ENCODE measurements at regions not wholly inside any gene's neighbourhood (a gene's known extent, or its start where the extent isn't known, plus 50 kb on each side); places are given as distances from the start of the nearest gene placed in this dataset.

DNA sequence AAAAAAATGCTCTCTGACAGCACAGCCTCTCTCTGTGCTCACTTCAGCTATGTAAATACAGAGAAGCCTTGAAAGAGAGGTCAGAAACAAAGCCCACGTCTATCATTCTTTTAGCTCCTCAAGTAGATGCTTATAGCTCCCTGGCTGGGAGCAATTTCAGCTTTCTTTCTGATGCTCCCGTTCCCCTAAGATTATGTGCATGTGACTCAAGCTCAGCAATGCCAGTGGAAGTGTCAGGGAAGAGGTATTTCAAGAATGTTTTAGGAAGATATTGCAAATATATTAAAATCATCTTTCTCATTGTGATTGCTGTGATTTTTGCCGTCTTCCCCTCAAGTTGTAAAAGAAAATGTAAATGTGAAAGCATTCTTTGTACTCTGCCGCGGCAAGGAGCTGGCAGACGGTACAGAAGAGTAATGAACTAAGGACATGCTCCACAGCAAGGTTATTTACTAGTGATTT is 1353.7 kb upstream of the ACO1 start:
- DNase-seq (ENCODE audit: low read depth, low spot score) (no peak), ATAC-seq (peak; percentile 63; the same call in 1 of the 2 replicates)
- ChIA-PET POLR2A (no interaction called here), CTCF (no interaction called here)
- in situ Hi-C loops (cut with HindIII; ENCODE audit: low pct_unique_long_range_greater_than_20kb, low sequenced_read_pairs) (no loop called here), intact Hi-C loops (cut with micrococcal nuclease; ENCODE audit: unreplicated experiment) (no loop called here)
- H3K4me3 ChIP-seq (ENCODE audit: low read depth in 2 of 2, low read length in 2 of 2), result no peak overlapping the region; a peak in 1 of 4 replicates
- H3K4me1 ChIP-seq (ENCODE audit: control insufficient read depth, insufficient read depth, low read length), result 0 out of 2 replicates have a peak, but pooled peaks cover 2% of the 10 kb centered on the region
- TF ChIP-seq POLR2AphosphoS5 (IDR thresholded peaks at IDR 0.05; ENCODE audit: low read depth, low read length) (no peak), SIN3A (IDR thresholded peaks at IDR 0.05; ENCODE audit: borderline replicate concordance, insufficient read depth, low read depth, low read length) (no peak), TCF7L2 (IDR thresholded peaks at IDR 0.05; ENCODE audit: low read depth, low read length) (peak; percentile 52)
- TF ChIP-seq, protein P1, sequence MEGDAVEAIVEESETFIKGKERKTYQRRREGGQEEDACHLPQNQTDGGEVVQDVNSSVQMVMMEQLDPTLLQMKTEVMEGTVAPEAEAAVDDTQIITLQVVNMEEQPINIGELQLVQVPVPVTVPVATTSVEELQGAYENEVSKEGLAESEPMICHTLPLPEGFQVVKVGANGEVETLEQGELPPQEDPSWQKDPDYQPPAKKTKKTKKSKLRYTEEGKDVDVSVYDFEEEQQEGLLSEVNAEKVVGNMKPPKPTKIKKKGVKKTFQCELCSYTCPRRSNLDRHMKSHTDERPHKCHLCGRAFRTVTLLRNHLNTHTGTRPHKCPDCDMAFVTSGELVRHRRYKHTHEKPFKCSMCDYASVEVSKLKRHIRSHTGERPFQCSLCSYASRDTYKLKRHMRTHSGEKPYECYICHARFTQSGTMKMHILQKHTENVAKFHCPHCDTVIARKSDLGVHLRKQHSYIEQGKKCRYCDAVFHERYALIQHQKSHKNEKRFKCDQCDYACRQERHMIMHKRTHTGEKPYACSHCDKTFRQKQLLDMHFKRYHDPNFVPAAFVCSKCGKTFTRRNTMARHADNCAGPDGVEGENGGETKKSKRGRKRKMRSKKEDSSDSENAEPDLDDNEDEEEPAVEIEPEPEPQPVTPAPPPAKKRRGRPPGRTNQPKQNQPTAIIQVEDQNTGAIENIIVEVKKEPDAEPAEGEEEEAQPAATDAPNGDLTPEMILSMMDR (IDR thresholded peaks at IDR 0.05), result no peak
- TF ChIP-seq, protein P2, sequence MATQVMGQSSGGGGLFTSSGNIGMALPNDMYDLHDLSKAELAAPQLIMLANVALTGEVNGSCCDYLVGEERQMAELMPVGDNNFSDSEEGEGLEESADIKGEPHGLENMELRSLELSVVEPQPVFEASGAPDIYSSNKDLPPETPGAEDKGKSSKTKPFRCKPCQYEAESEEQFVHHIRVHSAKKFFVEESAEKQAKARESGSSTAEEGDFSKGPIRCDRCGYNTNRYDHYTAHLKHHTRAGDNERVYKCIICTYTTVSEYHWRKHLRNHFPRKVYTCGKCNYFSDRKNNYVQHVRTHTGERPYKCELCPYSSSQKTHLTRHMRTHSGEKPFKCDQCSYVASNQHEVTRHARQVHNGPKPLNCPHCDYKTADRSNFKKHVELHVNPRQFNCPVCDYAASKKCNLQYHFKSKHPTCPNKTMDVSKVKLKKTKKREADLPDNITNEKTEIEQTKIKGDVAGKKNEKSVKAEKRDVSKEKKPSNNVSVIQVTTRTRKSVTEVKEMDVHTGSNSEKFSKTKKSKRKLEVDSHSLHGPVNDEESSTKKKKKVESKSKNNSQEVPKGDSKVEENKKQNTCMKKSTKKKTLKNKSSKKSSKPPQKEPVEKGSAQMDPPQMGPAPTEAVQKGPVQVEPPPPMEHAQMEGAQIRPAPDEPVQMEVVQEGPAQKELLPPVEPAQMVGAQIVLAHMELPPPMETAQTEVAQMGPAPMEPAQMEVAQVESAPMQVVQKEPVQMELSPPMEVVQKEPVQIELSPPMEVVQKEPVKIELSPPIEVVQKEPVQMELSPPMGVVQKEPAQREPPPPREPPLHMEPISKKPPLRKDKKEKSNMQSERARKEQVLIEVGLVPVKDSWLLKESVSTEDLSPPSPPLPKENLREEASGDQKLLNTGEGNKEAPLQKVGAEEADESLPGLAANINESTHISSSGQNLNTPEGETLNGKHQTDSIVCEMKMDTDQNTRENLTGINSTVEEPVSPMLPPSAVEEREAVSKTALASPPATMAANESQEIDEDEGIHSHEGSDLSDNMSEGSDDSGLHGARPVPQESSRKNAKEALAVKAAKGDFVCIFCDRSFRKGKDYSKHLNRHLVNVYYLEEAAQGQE (IDR thresholded peaks at IDR 0.05; ENCODE audit: insufficient read depth in 1 of 2, low read depth in 2 of 2, low read length in 1 of 2), result no peak
- H3K36me3 ChIP-seq (ENCODE audit: control insufficient read depth, insufficient read depth, low read length), result no peaks in the 10 kb centered on the region
- no peaks in the 10 kb centered on the region for H3K27me3 ChIP-seq (ENCODE audit: control insufficient read depth, insufficient read depth, low read length)
- H3K27ac ChIP-seq (ENCODE audit: low read length), result no peak overlapping the region
- H3K9me3 ChIP-seq (ENCODE audit: control insufficient read depth, insufficient read depth, low read depth, low read length), result 0 out of 2 replicates have a peak, but pooled peaks cover 3% of the 10 kb centered on the region
- no TSS peak for BruUV-seq (replicated peaks)

DNA sequence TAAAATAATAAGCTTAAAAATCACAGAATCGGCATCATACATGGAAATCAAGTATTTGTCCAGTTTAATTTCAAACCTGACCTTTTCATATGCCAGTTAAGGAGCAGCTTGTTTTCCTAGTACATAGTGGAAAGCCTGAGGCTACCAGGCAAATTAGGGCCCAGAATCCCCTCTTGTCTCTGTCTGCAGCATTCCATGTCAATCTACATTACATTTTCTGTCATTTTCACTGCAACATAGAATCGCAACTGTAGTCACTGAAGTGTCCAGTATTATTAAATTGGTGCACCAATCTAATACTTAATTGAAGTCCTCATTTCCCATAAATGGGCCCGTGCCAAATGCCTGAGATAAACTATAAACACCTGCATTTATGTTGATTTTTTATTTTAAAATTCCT is 1352.2 kb upstream of the ACO1 start:
- Histone ChIP-seq H3K27ac (ENCODE audit: low read length) (no peak overlapping the region), H3K9me3 (ENCODE audit: control insufficient read depth, insufficient read depth, low read depth, low read length) (peaks cover 5% of the 10 kb centered on the region; the same call in 1 of the 2 replicates), H3K36me3 (ENCODE audit: control insufficient read depth, insufficient read depth, low read length) (no peaks in the 10 kb centered on the region), H3K4me1 (ENCODE audit: control insufficient read depth, insufficient read depth, low read length) (0 out of 2 replicates have a peak, but pooled peaks cover 2% of the 10 kb centered on the region), H3K27me3 (ENCODE audit: control insufficient read depth, insufficient read depth, low read length) (no peaks in the 10 kb centered on the region), H3K4me3 (ENCODE audit: low read depth in 2 of 2, low read length in 2 of 2) (no peak overlapping the region)
- POLR2A ChIA-PET, result no interaction called here
- CTCF ChIA-PET, result no interaction called here
- TF ChIP-seq TCF7L2 (IDR thresholded peaks at IDR 0.05; ENCODE audit: low read depth, low read length) (no peak), SIN3A (IDR thresholded peaks at IDR 0.05; ENCODE audit: borderline replicate concordance, insufficient read depth, low read depth, low read length) (no peak), POLR2AphosphoS5 (IDR thresholded peaks at IDR 0.05; ENCODE audit: low read depth, low read length) (no peak)
- TF ChIP-seq, protein P2 (IDR thresholded peaks at IDR 0.05; ENCODE audit: insufficient read depth in 1 of 2, low read depth in 2 of 2, low read length in 1 of 2), result no peak
- TF ChIP-seq, protein P1 (IDR thresholded peaks at IDR 0.05), result no peak
- no peak for ATAC-seq
- in situ Hi-C loops (cut with HindIII; ENCODE audit: low pct_unique_long_range_greater_than_20kb, low sequenced_read_pairs) (no loop called here), intact Hi-C loops (cut with micrococcal nuclease; ENCODE audit: unreplicated experiment) (no loop called here)
- no peak for DNase-seq (ENCODE audit: low read depth, low spot score)
- BruUV-seq (replicated peaks), result no TSS peak
